Rectal smooth muscle tissue (tissue), 1 donor: ENCODE measurements at regions not wholly inside any gene's neighbourhood (a gene's known extent, or its start where the extent isn't known, plus 50 kb on each side); places are given as distances from the start of the nearest gene placed in this dataset.

Experiments used
- H3K27ac ChIP-seq: one replicate; pipeline ENCODE4 v1.7.0; 2013; ENCODE audit warnings: low read depth, low read length, inconsistent platforms
- H3K27me3 ChIP-seq: one replicate; pipeline ENCODE4 v1.7.0; 2013; ENCODE audit warnings: low read length; ENCODE audit not compliant: control insufficient read depth, insufficient read depth
- H3K36me3 ChIP-seq: one replicate; pipeline ENCODE4 v1.7.0; 2013; ENCODE audit warnings: low read length; ENCODE audit not compliant: control insufficient read depth, insufficient read depth
- H3K4me1 ChIP-seq: one replicate; pipeline ENCODE4 v1.7.0; 2013; ENCODE audit warnings: low read length; ENCODE audit not compliant: control insufficient read depth, insufficient read depth
- H3K4me3 ChIP-seq: one replicate; pipeline ENCODE4 v1.7.0; 2013; ENCODE audit warnings: low read length
- H3K9ac ChIP-seq: one replicate; pipeline ENCODE4 v1.7.0; 2013; ENCODE audit warnings: low read length

DNA sequence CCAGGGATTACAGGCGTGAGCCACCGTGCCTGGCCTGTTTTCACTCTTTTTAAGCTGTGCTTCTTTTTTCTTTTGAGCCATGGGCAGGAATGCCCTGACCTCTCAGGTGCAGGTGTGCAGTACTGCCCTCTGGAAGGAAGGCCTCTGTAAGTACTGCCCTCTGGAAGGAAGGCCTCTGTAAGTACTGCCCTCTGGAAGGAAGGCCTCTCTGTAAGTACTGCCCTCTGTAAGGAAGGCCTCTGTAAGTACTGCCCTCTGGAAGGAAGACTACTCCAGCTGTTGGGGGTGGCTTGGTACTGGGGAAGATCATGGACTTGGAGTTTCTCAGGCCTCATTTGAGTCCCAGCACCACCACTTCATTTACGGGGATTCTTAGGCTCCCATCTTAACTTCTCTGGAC lies 248.5 kb upstream of the ID2 start:
- Histone ChIP-seq H3K9ac (no peak overlapping the region), H3K36me3 (no peaks in the 10 kb centered on the region), H3K4me3 (no peak overlapping the region), H3K27me3 (no peaks in the 10 kb centered on the region), H3K27ac (no peak overlapping the region), H3K4me1 (no peaks in the 10 kb centered on the region)

DNA sequence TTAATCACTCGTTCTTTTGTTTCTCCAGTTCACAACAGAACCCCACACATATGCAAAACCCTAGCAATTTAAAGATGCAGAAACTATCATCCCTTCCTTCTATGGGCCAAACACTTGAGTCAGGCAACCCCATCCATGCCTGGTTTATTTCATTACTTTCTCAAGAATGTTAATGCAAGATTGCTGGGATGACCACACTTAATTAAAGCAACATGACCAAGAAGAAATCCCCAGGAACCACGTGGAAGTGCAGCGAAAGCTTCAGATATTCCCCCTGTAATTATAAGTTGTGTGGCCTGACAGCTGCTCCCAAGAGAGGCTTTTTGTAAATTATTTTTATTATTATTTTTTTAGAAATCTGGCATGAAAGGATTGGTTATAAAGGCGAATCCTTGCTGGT lies 246.2 kb upstream of the ID2 start:
- no peak overlapping the region for H3K27ac ChIP-seq
- no peaks in the 10 kb centered on the region for H3K4me1 ChIP-seq
- H3K36me3 ChIP-seq, result no peaks in the 10 kb centered on the region
- H3K4me3 ChIP-seq, result no peak overlapping the region
- no peaks in the 10 kb centered on the region for H3K27me3 ChIP-seq
- no peak overlapping the region for H3K9ac ChIP-seq

DNA sequence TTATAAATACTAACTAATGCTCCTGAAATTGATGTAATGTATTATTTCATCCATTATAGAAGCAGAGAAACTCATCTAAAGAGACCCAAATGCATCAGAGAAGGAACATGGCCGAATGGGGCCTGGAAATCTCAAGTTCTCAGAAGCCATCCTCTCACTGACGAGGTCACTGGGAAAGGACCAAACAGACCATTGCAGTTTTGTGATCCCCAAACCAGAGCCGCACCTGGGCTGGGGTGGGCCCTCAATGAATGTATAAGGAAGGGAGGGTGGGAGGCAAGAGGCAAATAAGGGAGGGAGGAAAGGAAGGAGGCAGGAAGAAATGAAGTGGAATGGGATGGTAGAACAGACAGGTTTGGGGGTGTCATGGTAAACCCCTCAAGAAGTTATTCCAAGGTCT lies 245.3 kb upstream of the ID2 start:
- Histone ChIP-seq H3K27ac (no peak overlapping the region), H3K36me3 (no peaks in the 10 kb centered on the region), H3K9ac (no peak overlapping the region), H3K4me3 (no peak overlapping the region), H3K4me1 (no peaks in the 10 kb centered on the region), H3K27me3 (peaks cover 3% of the 10 kb centered on the region)

GRCh38 chr2:8437228-8437948 lies 244.5 kb upstream of the ID2 start:
- H3K27me3 ChIP-seq, result peaks cover 4% of the 10 kb centered on the region
- no peak overlapping the region for H3K4me3 ChIP-seq
- H3K4me1 ChIP-seq, result no peaks in the 10 kb centered on the region
- no peaks in the 10 kb centered on the region for H3K36me3 ChIP-seq
- no peak overlapping the region for H3K27ac ChIP-seq
- no peak overlapping the region for H3K9ac ChIP-seq

DNA sequence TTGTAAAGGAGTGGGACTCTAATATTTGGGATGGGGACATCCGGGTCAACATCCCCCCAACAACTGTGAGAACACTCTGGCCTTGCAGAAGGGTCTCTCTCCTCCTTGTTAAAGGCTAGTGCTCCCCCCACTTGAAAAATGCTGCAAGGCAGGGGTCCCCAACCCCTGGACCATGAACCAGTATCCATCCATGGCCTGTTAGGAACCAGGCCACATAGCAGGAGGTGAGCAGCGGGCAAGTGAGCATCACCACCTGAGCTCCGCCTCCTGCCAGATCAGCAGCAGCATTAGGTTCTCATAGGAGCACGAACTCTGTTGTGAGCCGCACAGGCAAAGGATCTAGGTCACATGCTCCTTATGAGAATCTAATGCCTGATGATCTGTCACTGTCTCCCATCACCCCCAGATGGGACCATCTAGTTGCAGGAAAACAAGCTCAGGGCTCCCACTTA lies 243.9 kb upstream of the ID2 start:
- Histone ChIP-seq H3K4me1 (no peaks in the 10 kb centered on the region), H3K27ac (no peak overlapping the region), H3K36me3 (no peaks in the 10 kb centered on the region), H3K9ac (no peak overlapping the region), H3K27me3 (peaks cover 4% of the 10 kb centered on the region), H3K4me3 (no peak overlapping the region)

- no peak overlapping the region for H3K27ac ChIP-seq
- H3K36me3 ChIP-seq, result no peaks in the 10 kb centered on the region
- no peaks in the 10 kb centered on the region for H3K4me1 ChIP-seq
- no peak overlapping the region for H3K4me3 ChIP-seq
- H3K9ac ChIP-seq, result no peak overlapping the region
- peaks cover 4% of the 10 kb centered on the region for H3K27me3 ChIP-seq
Observed at GRCh38 chr2:8438476-8438875, 243.4 kb upstream of the ID2 start.

DNA sequence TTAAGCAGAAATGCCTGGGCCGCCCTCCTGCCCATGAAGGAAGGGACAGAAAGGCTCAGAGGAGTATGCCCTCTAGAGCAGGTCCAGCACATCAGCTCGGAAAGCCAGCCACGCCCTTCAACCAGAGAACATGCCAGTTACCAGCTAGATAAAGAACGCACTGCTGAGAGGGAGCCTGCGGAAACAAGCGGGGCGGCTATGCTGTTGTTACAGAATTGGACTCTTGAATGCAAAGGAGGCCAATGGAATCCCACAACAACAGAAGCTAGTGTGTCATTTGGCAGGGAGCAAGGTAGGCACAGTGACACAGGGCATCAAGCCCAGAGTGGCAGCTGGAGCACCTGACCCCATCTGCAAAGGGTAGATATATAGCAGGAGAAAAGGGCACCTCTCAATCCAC lies 242.9 kb upstream of the ID2 start:
- H3K9ac ChIP-seq, result no peak overlapping the region
- H3K4me3 ChIP-seq, result no peak overlapping the region
- H3K27me3 ChIP-seq, result peaks cover 4% of the 10 kb centered on the region
- no peaks in the 10 kb centered on the region for H3K4me1 ChIP-seq
- no peaks in the 10 kb centered on the region for H3K36me3 ChIP-seq
- H3K27ac ChIP-seq, result no peak overlapping the region

- Histone ChIP-seq H3K27me3 (peaks cover 4% of the 10 kb centered on the region), H3K4me1 (no peaks in the 10 kb centered on the region), H3K9ac (no peak overlapping the region), H3K4me3 (no peak overlapping the region), H3K27ac (no peak overlapping the region), H3K36me3 (no peaks in the 10 kb centered on the region)
Observed at GRCh38 chr2:8440029-8440778, 241.7 kb upstream of the ID2 start.

- Histone ChIP-seq H3K4me1 (no peaks in the 10 kb centered on the region), H3K27ac (no peak overlapping the region), H3K9ac (no peak overlapping the region), H3K36me3 (no peaks in the 10 kb centered on the region), H3K27me3 (peaks cover 4% of the 10 kb centered on the region), H3K4me3 (no peak overlapping the region)
Observed at GRCh38 chr2:8441371-8441770, 240.5 kb upstream of the ID2 start.

DNA sequence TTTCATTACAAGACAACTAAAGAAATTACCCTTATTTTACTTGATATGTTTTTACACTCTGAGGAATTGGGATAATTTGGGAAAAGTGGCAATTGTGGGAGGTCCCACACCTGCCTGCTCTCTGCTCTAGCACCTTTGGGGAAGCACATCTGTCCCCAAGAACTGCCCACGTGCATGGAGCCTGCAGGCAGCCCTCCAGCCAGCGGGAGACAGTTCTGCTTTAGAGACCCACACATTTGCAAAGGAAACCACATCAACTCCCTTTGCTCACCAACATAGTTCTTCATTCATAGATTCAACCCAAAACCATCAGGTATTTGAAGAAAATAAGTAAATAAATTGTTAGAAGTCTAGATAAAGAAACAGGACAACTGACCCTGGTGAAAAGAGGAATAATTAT lies 239.9 kb upstream of the ID2 start:
- no peaks in the 10 kb centered on the region for H3K36me3 ChIP-seq
- no peak overlapping the region for H3K9ac ChIP-seq
- H3K4me1 ChIP-seq, result no peaks in the 10 kb centered on the region
- no peak overlapping the region for H3K4me3 ChIP-seq
- no peak overlapping the region for H3K27ac ChIP-seq
- peaks cover 4% of the 10 kb centered on the region for H3K27me3 ChIP-seq

- H3K27me3 ChIP-seq, result peaks cover 4% of the 10 kb centered on the region
Observed at GRCh38 chr2:8442833-8443486, 238.9 kb upstream of the ID2 start.

DNA sequence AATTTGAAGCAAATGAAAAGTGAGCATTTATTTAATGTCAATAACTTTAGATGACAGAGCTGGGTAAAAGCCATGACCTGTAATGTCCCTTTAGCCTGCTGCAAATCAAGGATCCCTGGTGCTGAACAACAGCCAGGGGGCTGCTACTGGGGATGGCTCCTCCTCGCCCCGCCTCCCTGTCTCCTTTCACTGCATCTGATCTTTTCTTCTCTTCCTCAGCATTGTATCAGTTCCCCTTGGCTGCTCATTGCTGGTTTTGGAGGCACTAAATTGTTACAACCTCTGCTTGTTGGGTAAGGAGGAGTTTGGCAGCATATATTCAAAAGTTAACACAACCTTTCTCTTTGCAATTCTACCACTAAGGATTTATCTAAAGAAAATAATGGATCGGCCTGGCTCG lies 236.3 kb upstream of the ID2 start:
- Histone ChIP-seq H3K4me1 (no peaks in the 10 kb centered on the region), H3K9ac (no peak overlapping the region)

More at GRCh38 chr2:8442833-8443486, 238.9 kb upstream of the ID2 start:
- no peaks in the 10 kb centered on the region for H3K4me1 ChIP-seq
- no peak overlapping the region for H3K4me3 ChIP-seq
- H3K9ac ChIP-seq, result no peak overlapping the region
- no peak overlapping the region for H3K27ac ChIP-seq
- no peaks in the 10 kb centered on the region for H3K36me3 ChIP-seq

More for the DNA sequence above, 236.3 kb upstream of the ID2 start:
- H3K27me3 ChIP-seq, result peaks cover 4% of the 10 kb centered on the region
- no peaks in the 10 kb centered on the region for H3K36me3 ChIP-seq
- no peak overlapping the region for H3K4me3 ChIP-seq
- no peak overlapping the region for H3K27ac ChIP-seq
